ENCODE measurements at regions not wholly inside any gene's neighbourhood (a gene's known extent, or its start where the extent isn't known, plus 50 kb on each side); places are given as distances from the start of the nearest gene placed in this dataset.

DNA sequence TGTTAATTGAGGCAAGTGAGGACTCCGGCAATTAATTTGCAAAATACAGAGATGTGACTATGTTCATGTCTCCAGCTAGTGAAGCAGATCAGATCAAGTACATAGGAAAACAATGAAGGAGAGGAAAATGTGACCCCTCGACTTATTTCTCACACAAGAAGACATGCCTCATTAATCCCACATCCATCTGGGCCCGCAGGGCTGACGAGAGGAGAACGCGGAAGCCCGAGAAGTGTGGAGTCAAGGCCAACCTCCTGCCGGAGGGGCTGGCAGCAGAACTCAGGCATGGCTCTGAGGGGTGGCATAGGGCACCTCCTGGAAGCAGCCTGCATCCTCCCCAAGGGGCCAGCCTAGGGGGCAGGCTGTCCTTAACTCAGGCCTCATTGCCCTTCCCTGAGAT, 54.4 kb downstream of the ZNF503 start:
- DNase-seq (ENCODE audit: insufficient read length, low spot score) (no peak), FAIRE-seq (no peak)
- TF ChIP-seq POLR2A (IDR thresholded peaks at IDR 0.05; ENCODE audit: low read depth, low read length), result no peak

GRCh38 chr10:75345738-75346137, 55.8 kb downstream of the ZNF503 start:
- FAIRE-seq, result no peak
- DNase-seq (ENCODE audit: insufficient read length, low spot score), result no peak
- TF ChIP-seq POLR2A (IDR thresholded peaks at IDR 0.05; ENCODE audit: low read depth, low read length), result no peak

DNA sequence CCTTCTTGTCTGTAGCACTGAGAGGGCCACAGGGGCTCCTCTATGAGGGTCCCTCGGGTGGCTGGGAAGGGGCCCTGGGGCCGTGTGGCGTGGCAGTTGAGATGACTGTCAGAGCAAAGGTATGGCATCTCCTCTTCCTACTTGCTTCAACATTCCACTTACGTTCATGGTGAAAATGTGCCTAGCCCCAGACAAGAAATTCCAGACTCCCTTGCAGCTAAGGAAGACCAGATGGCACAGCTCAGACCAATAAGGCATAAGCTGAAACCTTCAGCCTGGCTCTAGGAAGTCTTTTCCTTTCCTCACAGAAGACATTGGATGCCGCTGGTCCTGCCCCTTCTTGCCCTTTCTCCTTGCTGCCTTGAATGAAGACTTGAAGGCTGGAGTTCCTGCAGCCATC, 57.4 kb downstream of the ZNF503 start:
- no peak for FAIRE-seq

DNA sequence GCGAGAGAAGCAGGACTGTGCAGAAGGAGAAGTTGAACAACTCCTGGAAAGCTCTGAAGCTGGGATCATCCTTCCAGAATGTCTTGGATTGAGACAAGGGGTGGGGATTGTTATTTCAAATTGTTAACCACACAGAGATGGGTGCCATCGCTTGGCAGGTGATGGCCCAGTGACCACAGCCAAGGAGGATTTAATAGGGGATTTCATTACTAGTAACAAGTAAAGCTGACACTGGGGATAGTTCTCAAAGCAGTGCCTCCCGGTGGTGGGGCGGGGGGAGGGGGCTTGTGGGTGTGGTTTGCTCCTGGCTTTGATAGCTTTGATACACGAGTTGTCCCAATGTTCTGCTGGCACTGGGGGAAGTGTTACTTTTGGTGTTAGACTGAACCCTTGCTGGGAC, 59.2 kb downstream of the ZNF503 start:
- no peak for DNase-seq (ENCODE audit: insufficient read length, low spot score)
- FAIRE-seq, result no peak
- no peak for TF ChIP-seq POLR2A (IDR thresholded peaks at IDR 0.05; ENCODE audit: low read depth, low read length)

More for the DNA sequence above, 57.4 kb downstream of the ZNF503 start:
- no peak for DNase-seq (ENCODE audit: insufficient read length, low spot score)
- no peak for TF ChIP-seq POLR2A (IDR thresholded peaks at IDR 0.05; ENCODE audit: low read depth, low read length)

DNA sequence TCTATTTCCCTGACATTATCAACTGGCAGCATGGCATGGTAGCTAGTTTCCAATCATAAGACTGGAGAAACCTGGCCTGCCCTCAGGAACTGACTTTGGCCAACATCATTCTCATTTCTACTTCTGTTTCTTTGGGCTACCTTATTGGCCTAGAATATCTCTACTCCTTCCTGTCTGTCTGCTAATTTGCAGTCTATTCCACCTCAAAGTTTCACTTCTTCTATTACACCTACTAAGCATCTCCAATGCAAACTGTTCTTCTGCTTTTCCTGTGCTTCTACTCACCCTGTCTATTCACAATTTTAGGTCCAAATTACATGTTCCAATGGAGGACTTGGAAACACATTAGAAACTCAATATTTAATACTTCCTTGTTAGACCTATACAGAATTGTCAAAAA, 65.6 kb downstream of the ZNF503 start:
- TF ChIP-seq POLR2A (IDR thresholded peaks at IDR 0.05; ENCODE audit: low read depth, low read length), result no peak
- no peak for FAIRE-seq
- DNase-seq (ENCODE audit: insufficient read length, low spot score), result no peak

GRCh38 chr10:75335191-75335590, 66.4 kb downstream of the ZNF503 start:
- no peak for FAIRE-seq
- no peak for DNase-seq (ENCODE audit: insufficient read length, low spot score)
- TF ChIP-seq POLR2A (IDR thresholded peaks at IDR 0.05; ENCODE audit: low read depth, low read length), result no peak

GRCh38 chr10:75334720-75335119, 66.8 kb downstream of the ZNF503 start:
- FAIRE-seq, result no peak
- no peak for TF ChIP-seq POLR2A (IDR thresholded peaks at IDR 0.05; ENCODE audit: low read depth, low read length)
- DNase-seq (ENCODE audit: insufficient read length, low spot score), result no peak

GRCh38 chr10:75332081-75332480, 69.5 kb downstream of the ZNF503 start:
- no peak for DNase-seq (ENCODE audit: insufficient read length, low spot score)
- FAIRE-seq, result no peak
- TF ChIP-seq POLR2A (IDR thresholded peaks at IDR 0.05; ENCODE audit: low read depth, low read length), result no peak

- DNase-seq (ENCODE audit: insufficient read length, low spot score) (no peak), FAIRE-seq (no peak)
- TF ChIP-seq POLR2A (IDR thresholded peaks at IDR 0.05; ENCODE audit: low read depth, low read length), result no peak
Measured at GRCh38 chr10:75331081-75331480, 70.5 kb downstream of the ZNF503 start.

- FAIRE-seq, result no peak
- no peak for DNase-seq (ENCODE audit: insufficient read length, low spot score)
- TF ChIP-seq POLR2A (IDR thresholded peaks at IDR 0.05; ENCODE audit: low read depth, low read length), result no peak
Measured at GRCh38 chr10:75329190-75329745, 72.3 kb downstream of the ZNF503 start.

DNA sequence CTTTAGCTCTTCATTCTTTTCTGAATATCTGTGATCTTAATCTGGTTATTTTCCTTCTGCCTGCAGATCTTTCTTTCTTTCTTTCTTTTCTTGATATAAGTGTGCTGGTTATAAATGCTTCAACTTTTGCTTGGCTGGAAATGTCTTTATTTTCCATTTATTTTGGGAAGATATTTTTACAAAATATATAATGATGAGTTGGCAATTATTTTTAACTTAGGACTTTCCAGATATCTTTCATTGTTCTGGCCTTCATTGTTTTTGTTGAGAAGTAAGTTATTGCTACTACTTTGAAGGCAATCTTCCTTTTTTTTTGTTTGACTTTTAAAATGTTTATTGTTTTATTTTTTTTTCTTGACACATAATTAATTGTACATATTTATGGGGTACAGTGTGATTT, 75.3 kb downstream of the ZNF503 start:
- no peak for TF ChIP-seq POLR2A (IDR thresholded peaks at IDR 0.05; ENCODE audit: low read depth, low read length)
- FAIRE-seq (no peak), DNase-seq (ENCODE audit: insufficient read length, low spot score) (no peak)

- DNase-seq (ENCODE audit: insufficient read length, low spot score), result no peak
- FAIRE-seq, result no peak
- no peak for TF ChIP-seq POLR2A (IDR thresholded peaks at IDR 0.05; ENCODE audit: low read depth, low read length)
Measured at GRCh38 chr10:75319274-75319673, 82.3 kb downstream of the ZNF503 start.

DNA sequence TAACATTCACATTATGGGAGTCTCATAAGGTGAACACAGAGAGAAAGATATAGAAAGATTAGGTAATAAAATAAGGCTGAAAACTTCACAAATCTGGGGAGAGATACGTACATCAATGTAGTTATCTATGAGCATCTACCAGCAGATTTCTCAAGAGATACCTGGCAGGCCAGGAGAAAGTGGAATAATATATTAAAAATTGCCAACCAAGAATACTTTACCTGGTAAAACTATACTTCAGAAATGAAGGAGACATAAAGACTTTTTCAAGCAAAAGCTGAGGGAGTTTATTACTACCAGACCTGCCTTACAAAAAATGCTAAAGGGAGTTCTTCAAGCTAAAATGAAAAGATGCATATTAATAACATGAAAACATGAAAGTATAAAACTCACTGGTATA, 78.8 kb upstream of the COMTD1 start:
- DNase-seq (ENCODE audit: insufficient read length, low spot score), result no peak
- TF ChIP-seq POLR2A (IDR thresholded peaks at IDR 0.05; ENCODE audit: low read depth, low read length), result no peak
- FAIRE-seq, result no peak

DNA sequence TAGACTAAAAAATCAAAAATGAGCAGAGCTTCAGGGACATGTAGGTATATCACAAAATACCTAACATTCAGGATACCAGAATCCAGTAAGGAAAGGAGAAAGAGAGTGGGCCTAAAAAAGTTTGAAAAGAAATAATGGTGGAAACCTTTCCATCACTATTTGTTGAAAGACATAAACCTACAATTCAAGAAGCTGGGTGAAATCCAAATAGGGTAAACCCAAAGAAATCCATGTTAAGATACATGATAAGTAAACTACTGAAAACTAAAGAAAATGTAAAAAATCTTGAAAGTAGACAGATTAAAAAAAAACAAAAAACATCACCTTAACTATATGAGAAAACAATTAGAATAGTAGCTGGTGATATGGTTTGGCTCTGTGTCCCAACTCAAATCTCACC, 76.7 kb upstream of the COMTD1 start:
- no peak for TF ChIP-seq POLR2A (IDR thresholded peaks at IDR 0.05; ENCODE audit: low read depth, low read length)
- DNase-seq (ENCODE audit: insufficient read length, low spot score) (no peak), FAIRE-seq (no peak)

GRCh38 chr10:75305675-75306074, 69.9 kb upstream of the COMTD1 start:
- FAIRE-seq (peak; percentile 83), DNase-seq (ENCODE audit: insufficient read length, low spot score) (no peak)
- TF ChIP-seq POLR2A (IDR thresholded peaks at IDR 0.05; ENCODE audit: low read depth, low read length), result no peak

Measured in H54 (cell line).